ENCODE measurements at regions not wholly inside any gene's neighbourhood (a gene's known extent, or its start where the extent isn't known, plus 50 kb on each side); places are given as distances from the start of the nearest gene placed in this dataset.

DNA sequence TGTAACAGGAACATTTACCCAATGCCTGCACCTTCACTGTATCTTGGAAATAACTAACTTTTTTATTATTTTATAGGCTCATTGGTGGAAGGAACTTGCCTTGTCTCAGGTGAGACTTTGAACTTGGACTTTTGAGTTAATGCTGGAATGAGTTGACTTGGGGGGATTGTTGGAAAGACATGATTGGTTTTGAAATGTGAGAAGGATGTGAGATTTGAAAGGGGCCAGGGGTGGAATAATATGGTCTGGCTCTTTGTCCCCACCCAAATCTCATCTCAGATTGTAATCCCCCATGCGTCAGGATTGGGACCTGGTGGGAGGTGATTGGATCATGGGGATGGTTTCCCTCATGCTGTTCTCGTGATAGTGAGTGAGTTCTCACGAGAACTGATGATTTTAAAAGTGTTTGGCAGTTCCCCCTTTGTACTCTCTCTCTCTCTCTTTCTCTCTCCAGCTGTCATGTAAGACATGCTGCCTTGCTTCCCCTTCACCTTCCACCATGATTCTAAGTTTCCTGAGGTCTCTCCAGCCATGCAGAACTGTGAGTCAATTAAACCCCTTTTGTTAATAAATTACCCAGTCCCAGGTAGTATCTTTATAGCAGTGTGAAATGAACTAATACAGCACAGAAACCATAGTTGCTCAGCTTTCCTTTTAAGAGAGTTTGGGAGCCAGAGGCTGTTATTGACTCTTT lies 244.1 kb downstream of the BTG1 start:
- TF ChIP-seq ZFX (IDR thresholded peaks at IDR 0.05) (no peak), CTCF (conservative IDR thresholded peaks at IDR 0.05) (no peak)
- no peak overlapping the region for H3K27ac ChIP-seq

DNA sequence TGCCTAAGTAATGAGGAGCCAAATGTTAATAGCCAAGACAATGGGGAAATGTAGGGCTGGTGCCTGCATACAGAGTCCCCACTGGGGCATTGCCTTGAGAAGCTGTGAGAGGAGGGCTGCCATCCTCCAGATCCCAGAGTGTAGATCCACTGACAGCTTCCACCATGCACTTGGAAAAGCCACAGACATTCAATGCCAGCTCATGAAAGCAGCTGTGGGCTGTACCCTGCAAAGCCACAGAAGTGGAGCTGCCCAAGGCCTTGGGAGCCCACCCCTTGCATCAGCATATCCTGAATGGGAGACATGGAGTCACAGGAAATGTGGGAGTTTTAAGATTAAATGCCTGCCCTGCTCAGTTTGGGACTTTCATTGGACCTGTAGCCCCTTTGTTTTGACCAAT lies 244.7 kb downstream of the BTG1 start:
- TF ChIP-seq CTCF (conservative IDR thresholded peaks at IDR 0.05) (no peak), ZFX (IDR thresholded peaks at IDR 0.05) (no peak)
- no peak overlapping the region for H3K27ac ChIP-seq

DNA sequence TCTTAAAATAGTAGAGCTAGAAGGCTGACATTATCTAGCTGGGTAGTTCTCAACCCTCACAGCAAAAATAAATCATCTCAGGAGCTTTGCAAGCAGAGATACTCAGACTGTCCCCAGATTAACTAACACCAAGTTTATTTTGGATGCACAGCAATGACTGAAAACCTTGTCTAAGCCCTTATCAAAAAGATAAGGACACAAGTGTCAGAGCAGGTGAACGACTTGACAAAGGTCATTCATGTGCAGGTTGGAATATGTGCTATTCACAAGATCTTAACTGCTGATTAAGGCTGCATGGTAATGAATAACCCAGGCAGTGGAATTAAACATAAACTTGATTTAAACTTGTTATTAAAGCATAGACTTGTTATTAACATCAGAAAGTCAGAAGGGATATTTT lies 246.6 kb downstream of the BTG1 start:
- TF ChIP-seq ZFX (IDR thresholded peaks at IDR 0.05) = no peak
- no peak for TF ChIP-seq CTCF (conservative IDR thresholded peaks at IDR 0.05)

DNA sequence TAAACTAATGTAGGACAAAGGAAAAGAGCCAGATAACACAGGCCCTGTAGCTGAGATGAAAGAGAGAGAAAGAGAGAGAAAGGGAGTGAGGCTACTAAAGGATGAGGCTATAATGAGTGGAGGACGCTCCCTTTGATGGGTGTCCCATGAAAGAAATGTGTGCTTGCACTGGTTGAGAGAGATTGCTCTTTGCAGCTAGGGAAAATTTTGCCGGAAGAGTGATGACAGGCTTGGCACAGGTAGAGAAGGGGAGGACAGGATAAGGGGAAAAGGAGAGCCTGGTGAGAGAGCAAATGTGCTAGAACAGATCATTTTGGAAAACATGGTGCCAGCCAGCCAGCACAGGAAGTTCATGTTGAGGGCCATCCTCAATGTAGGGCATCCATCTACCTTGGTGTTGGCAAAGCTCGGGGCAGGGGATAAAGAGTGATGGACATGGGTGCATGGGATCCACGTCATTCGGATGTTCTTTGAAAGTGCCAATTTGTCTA lies 248.6 kb downstream of the BTG1 start:
- TF ChIP-seq CTCF (conservative IDR thresholded peaks at IDR 0.05) (no peak), ZFX (IDR thresholded peaks at IDR 0.05) (no peak)
- H3K27ac ChIP-seq = no peak overlapping the region

More for the DNA sequence above, 246.6 kb downstream of the BTG1 start:
- no peak overlapping the region for H3K27ac ChIP-seq

- TF ChIP-seq ZFX (IDR thresholded peaks at IDR 0.05) = no peak
- TF ChIP-seq CTCF (conservative IDR thresholded peaks at IDR 0.05) = no peak
- no peak overlapping the region for H3K27ac ChIP-seq
Observed at GRCh38 chr12:91896286-91897024, 249.2 kb downstream of the BTG1 start.

- no peak overlapping the region for H3K27ac ChIP-seq
- no peak for TF ChIP-seq ZFX (IDR thresholded peaks at IDR 0.05)
Observed at GRCh38 chr12:91894911-91895310, 250.7 kb downstream of the BTG1 start.

DNA sequence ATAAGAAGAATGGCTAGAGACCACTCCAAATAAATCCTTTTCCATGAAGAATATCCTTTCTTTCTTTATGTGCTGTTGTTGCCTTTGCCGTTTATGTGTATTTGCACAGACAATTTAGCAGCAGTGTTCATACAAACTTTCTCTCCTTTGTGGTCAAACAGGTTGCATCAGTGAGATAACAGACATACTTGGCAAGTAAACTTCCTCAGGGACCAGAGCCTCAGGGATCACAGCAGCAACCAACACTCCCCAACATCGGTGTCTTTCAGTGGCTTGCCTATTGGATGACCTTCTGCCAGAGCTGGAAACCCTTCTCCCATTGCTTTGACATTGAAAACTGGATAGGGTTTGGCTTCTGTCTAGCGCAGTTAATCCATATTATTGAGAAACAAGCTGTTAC lies 252.2 kb downstream of the BTG1 start:
- H3K27ac ChIP-seq = peak overlapping the region; percentile 41; the same call in 1 of the 2 replicates
- TF ChIP-seq CTCF (conservative IDR thresholded peaks at IDR 0.05) = no peak
- no peak for TF ChIP-seq ZFX (IDR thresholded peaks at IDR 0.05)
